H1 (cell line): ENCODE measurements at regions not wholly inside any gene's neighbourhood (a gene's known extent, or its start where the extent isn't known, plus 50 kb on each side); places are given as distances from the start of the nearest gene placed in this dataset.

ENCODE experiments used
- CTCF ChIP-seq, 3 experiments: IDR thresholded peaks; 1 replicate in 2 of 3; 2 replicates in 1 of 3; pipeline versions ENCODE4 v1.5.1 to v1.6.1; 2011; ENCODE audit warnings: low read length in 3 of 3, mild to moderate bottlenecking in 3 of 3, inconsistent platforms in 2 of 3, low read depth in 1 of 3, moderate library complexity in 1 of 3; ENCODE audit not compliant: insufficient read depth in 1 of 3; ENCODE audit errors: control extremely low read depth in 1 of 3
- GABPA ChIP-seq: IDR thresholded peaks from 2 replicates; pipeline ENCODE4 v1.6.1; 2011; ENCODE audit warnings: mild to moderate bottlenecking, low read length, moderate library complexity, borderline replicate concordance; ENCODE audit not compliant: insufficient read depth
- SRF ChIP-seq: IDR thresholded peaks from 2 replicates; pipeline ENCODE4 v1.6.1; 2011; ENCODE audit warnings: mild to moderate bottlenecking, low read depth, low read length, moderate library complexity
- TAF1 ChIP-seq: IDR thresholded peaks from 2 replicates; pipeline ENCODE4 v1.6.1; 2011; ENCODE audit warnings: mild to moderate bottlenecking, low read depth, low read length
- TBP ChIP-seq: IDR thresholded peaks from 2 replicates; pipeline ENCODE4 v1.6.1; 2011; ENCODE audit warnings: low read depth, low read length, improper control_type of control experiment

- TF ChIP-seq CTCF (IDR thresholded peaks at IDR 0.05; ENCODE audit: control extremely low read depth in 1 of 3, insufficient read depth in 1 of 3, low read depth in 1 of 3, low read length in 3 of 3) (no peak), TBP (no peak), TAF1 (no peak), GABPA (no peak), SRF (no peak)
Observed at GRCh38 chr5:107306594-107306993, 364.1 kb downstream of the EFNA5 start.
